ENCODE measurements at regions not wholly inside any gene's neighbourhood (a gene's known extent, or its start where the extent isn't known, plus 50 kb on each side); places are given as distances from the start of the nearest gene placed in this dataset.

DNA sequence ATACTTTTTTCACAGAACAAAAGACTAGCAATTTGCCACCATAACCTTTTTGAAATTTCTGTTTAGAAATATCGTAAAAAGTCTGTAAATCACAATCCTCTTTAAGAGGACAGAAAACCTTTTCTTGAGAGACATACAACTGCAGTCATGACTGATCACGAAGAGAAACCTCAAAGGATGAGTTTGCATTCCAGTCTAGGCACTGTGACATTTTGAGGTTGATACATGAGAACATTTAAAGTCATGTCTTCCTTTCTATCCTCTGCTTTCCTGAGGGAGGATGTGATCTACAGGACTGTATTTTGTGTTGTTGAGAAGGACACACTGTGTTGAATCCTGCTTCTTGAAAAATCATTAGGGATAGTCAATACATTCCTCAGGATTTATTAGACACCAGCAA, 476.7 kb upstream of the CCDC179 start:
- DNase-seq (ENCODE audit: low spot score) = no peak

GRCh38 chr11:23353611-23354010, 493.3 kb upstream of the CCDC179 start:
- no peak for DNase-seq (ENCODE audit: low spot score)

GRCh38 chr11:23359297-23359696, 499.0 kb upstream of the CCDC179 start:
- DNase-seq (ENCODE audit: low spot score) = no peak

DNA sequence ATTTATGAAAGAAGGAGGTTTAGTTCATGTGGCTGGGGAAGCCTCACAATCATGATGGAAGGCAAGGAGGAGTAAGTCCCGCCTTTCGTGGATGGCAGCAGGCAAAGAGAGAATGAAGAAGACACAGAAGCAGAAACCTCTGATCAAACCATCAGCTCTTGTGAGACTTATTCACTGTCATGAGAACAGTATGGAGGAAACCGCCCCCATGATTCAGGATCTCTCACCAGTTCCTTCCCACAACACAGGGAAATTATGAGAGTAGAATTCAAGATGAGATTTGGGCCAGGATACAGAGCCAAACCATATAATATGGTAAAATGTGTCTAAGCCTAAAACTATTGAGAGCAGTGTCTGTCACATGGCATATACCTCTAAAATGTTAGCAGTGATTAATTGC, 503.8 kb upstream of the CCDC179 start:
- no peak for DNase-seq (ENCODE audit: low spot score)

- no peak for DNase-seq (ENCODE audit: low spot score)
These were observed 510.5 kb upstream of the CCDC179 start for GRCh38 chr11:23370580-23371275.

DNA sequence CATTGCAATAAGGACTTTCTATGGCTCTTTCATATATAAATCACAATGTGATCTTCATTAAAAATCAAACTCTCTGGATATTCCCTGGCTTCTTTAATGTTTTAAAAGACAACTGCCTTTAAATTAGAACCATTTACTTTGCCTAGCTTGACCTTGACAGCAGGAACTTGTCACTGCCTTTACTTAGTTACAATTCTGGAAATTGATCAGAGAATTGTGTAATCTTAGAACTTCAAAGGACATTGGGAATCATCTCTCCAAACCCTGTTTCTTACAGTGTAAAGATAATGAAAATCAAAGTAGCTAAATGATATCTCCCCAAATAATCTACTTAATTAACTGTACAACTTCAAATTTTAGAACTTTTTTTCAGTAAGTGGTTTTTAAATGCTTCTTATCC, 517.6 kb upstream of the CCDC179 start:
- no peak for DNase-seq (ENCODE audit: low spot score)

DNA sequence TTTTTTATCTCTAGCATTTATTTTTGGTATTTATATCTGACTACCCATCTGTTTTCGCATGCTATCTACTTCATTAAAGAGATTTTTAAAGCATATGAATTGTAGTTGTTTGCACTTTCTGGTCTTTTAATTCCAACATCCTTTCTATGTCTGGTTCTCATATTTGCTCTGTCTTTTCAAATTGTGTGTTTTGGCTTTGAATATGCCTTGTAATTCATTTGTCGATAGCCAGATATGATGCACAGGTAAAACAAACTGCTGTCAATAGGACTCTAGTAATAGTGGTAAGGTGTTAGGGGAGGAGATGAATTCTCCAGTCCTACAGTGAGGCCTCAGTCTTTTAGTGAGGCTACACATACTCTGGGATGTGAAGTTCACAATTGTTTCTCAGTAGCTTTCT, 530.8 kb upstream of the CCDC179 start:
- no peak for DNase-seq (ENCODE audit: low spot score)

- DNase-seq (ENCODE audit: low spot score) = no peak
These were observed 537.8 kb upstream of the CCDC179 start for GRCh38 chr11:23398052-23398451.

- no peak for DNase-seq (ENCODE audit: low spot score)
These were observed 539.7 kb upstream of the CCDC179 start for GRCh38 chr11:23399995-23400394.

DNA sequence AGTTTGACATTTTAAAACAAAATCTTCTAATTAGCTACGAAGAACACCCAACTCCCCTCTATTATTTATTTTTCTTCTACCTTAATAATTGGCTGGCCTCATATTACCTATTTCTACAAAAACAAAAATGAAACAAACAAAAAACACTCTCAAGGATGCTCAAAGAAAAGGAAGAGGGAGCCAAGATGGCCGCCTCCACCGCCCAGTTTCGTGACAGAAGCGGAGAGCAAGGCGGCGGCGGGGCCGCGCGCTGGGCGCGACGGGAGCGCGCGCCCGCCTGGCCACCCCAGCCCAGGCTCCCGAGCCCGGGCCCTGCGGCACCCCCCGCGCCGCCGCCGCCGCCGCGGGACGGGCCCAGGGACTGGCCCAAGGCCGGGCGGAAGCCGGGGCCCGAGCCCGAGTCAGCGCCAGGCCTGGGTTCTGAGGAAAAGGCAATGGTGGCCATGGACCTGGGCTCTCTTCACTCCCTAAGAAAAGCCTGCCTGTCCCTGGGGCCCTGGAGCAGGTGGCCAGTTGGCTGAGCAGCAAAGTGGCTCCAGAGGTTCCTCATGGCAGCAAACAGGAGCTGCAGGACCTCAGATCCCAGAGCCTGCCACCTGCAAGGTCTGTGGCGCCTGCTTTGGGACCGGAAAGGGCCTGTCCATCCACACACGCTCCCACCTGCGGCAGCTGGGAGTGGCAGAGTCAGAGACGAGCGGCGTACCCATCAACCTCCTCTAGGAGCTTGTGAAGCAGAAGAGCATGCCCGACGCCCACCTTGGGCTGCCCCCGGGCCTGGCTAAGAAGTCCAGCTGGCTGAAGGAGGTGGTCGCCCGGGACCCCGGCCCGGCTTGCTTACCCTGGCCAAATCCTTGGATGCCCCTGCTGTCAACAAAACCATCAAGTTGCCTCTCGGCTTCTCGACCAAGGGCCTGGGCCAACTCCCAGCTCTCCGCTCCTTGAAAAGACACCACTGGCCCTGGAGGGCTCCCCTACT, 543.2 kb upstream of the CCDC179 start:
- DNase-seq (ENCODE audit: low spot score) = no peak

DNA sequence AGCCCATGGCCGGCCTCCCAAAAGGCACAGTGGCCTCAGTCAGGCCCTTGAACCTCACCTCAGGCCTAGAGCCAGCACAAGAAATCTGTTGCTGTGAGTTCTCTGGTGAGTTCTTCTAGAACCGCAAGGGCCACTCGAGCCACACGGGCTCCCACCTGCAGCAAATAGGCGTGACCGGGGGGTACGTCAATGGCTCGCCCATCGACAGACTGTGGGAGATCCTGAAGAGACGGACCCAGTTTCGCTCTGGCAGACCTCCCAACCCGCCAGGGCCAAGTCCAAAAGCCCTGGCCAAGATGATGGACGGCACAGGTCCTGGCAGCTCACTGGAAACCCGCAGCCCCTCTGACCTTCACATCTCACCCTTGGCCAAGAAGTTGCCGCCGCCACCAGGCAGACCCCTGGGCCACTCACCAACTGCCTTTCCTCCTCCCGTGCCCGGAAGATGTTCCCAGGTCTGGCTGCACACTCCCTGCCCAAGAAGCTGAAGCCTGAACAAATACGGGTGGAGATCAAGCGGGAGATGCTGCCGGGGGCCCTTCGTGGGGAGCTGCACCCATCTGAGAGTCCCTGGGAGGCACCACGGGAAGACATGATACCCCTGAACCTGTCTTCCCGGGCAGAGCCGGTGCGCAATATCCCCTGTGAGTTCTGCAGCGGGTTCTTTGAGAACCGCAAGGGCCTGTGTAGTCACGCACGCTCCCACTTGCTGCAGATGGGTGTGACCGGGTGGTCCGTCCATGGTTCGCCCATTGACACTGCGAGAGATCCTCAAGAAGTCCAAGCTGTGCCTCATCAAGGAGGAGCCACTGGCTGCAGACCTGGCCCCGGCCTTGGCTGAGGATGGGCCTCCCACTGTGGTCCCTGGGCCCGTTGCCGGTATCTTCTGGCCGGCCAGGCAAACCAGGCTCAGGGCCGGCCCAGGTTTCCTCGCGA, 544.2 kb upstream of the CCDC179 start:
- DNase-seq (ENCODE audit: low spot score) = no peak

DNA sequence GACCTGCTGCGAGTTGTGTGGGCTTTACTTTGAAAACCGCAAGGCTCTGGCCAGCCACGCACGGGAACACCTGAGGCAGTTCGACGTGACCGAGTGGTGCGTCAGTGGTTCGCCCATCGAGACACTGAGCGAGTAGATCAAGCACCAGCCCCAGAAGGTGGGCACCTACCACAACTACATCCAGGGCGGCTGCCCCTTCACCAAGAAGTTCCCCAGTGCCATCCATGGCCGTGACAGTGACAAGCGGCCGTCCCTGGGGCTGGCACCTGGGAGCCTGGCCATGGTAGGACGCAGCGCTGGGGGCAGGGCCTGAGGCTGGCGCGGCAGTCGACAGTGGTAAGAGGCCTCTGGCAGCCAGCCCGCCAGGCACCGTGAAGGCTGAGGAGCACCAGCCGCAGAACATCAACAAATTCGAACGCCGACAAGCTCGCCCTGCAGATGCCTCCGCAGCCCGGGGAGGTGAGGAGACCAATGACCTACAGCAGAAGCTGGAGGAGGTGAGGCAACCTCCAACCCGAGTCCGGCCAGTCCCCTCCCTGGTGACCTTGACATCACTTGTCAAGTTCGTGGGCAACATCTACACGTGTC, 545.2 kb upstream of the CCDC179 start:
- DNase-seq (ENCODE audit: low spot score) = no peak

DNA sequence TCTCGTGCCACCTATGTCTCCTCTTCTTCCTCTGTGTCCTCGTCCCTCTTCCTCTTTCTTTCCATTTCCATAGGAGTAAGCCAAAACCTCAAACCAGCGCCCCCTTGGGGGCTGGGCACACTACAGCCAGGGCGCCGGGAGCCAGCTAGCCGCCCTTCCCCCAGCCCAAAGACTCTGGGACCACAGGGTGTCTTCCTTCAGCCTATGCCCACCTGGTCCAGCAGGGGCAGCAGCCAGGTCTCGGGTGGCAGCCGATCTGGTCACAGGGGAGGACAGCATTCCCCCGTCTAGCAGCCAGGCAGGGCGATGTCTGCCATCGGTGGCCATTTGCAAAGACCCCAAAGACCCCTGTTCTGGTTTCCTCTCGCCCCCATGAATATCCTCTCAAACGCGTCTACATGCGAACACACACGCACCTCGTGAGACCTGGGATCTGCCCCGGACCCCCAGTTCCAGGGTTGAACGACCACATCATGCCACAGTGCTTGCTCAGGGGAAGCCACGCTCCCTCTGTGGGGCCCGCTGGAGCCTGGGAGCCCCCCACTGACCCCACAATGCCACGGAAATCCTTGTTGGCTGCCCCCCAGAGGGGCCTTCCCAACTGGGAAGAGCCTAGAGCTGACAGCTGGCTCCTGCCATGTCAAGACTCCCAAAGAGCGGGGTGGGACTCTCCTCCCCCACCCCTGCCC, 546.0 kb upstream of the CCDC179 start:
- no peak for DNase-seq (ENCODE audit: low spot score)

GRCh38 chr11:23413057-23413456, 552.8 kb upstream of the CCDC179 start:
- no peak for DNase-seq (ENCODE audit: low spot score)

DNA sequence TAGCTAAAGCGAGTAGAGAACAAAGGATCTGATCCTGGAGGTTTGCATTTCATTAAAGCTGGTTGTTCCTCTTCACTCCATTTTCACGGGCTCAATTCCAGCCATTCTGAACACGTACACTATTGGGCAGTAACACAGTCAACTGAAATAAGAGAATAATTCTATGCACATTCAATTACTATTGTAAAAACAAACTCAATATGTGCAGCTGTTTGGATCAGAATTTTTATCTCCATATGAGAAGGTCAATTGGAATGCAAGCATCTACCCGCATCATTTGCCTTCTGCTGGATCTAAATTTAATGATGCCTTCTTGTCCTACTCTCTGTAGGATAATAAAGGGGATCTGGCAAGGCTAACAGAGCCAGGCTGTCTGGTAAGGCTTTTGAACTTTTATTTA, 562.8 kb upstream of the CCDC179 start:
- DNase-seq (ENCODE audit: low spot score) = no peak

DNA sequence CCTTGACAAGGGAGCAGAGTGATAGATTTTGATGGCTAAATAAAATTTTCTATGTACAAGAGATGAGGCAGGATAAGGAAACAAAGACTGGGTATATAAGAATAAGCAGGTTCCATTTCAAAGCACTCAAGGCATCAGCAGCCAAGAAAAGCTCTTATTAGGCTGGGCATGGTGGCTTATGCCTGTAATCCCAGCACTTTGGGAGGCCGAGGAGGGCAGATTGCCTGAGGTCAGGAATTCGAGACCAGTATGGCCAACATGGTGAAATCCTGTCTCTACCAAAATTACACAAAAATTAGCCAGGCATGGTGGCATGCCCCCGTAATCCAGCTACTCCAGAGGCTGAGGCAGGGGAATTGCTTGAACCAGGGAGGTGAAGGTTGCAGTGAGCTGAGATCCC, 563.4 kb upstream of the CCDC179 start:
- DNase-seq (ENCODE audit: low spot score) = no peak

- DNase-seq (ENCODE audit: low spot score) = no peak
These were observed 565.1 kb upstream of the CCDC179 start for GRCh38 chr11:23425381-23425780.

DNA sequence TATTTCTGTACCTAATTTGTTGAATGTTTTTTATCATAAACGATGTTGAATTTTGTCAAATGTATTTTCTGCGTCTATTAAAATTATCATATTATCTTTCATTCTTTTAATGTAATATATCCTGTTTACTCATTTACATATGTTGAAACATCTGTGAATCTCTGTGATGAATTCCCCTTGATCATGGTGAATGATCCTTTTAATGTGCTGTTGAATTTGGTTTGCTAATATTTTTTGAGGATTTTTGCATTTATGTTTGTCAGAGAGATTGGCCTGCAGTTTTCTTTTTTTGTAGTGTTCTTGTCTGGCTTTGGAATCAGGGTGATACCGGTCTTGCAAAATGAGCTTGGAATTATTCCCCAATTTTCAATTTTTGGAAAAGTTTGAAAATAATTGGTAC, 569.3 kb upstream of the CCDC179 start:
- no peak for DNase-seq (ENCODE audit: low spot score)

DNA sequence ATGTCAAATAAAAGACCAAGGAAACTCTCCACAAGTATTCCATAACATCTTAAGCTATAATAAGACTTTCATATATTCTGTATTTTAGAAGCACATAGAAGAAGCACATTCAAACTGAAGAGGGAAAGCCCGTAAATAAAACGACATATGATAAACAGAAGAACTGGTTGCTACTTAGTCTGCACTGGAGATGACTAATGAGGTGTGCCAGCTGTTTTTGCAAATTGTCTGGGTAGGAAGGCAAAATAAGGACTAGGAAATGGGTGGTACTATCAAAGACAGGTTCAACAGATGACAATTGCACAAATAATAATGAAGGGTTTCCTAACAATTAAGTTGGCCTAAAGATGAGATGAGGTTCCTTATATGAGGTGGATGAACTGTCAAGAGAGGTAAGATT, 593.2 kb upstream of the CCDC179 start:
- DNase-seq (ENCODE audit: low spot score) = no peak

- no peak for DNase-seq (ENCODE audit: low spot score)
These were observed 595.1 kb upstream of the CCDC179 start for GRCh38 chr11:23455321-23455891.

DNA sequence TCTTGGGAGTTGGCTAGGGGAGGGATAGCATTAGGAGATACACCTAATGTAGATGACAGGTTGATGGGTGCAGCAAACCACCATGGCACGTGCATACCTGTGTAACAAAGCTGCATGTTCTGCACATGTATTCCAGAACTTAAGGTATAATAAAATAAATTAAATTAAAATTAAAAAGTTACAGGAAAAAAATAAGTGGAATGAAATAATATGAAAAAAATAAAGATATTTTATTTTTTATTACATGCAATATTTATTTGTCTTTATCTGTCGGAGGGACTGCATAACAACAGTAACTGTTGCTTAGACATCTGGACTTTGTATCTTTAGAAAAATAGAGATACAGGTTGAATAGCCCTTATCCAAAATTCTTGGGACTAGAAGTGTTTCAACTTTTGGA, 597.4 kb upstream of the CCDC179 start:
- no peak for DNase-seq (ENCODE audit: low spot score)
